Aorta (tissue), 5 donors: ENCODE measurements at regions not wholly inside any gene's neighbourhood (a gene's known extent, or its start where the extent isn't known, plus 50 kb on each side); places are given as distances from the start of the nearest gene placed in this dataset.

Experiments
- ATAC-seq: fragments of 200-7000 bp; cut with Tn5 transposase; one replicate; pipeline ENCODE4 v1.9.1; 2022; ENCODE audit warnings: moderate library complexity; ENCODE audit not compliant: low FRiP score
- DNase-seq, 2 donors: peaks; one replicate each; pipeline ENCODE4 v3.0.0-alpha.2; 2020
- H3K27ac ChIP-seq, 2 donors: one replicate each; pipeline ENCODE4 v1.5.1; 2013; ENCODE audit warnings: low read length in 2 of 2, mild to moderate bottlenecking in 2 of 2, moderate library complexity in 2 of 2, control low read depth in 1 of 2, inconsistent platforms in 1 of 2, low read depth in 1 of 2
- H3K27me3 ChIP-seq, 2 donors: one replicate each; pipeline ENCODE4 v1.6.1; 2013; ENCODE audit warnings: control low read depth in 1 of 2, low read length in 1 of 2, mild to moderate bottlenecking in 1 of 2, moderate library complexity in 1 of 2; ENCODE audit not compliant: insufficient read depth in 2 of 2, control insufficient read depth in 1 of 2
- H3K36me3 ChIP-seq, 2 donors: one replicate each; pipeline ENCODE4 v1.6.1; 2013; ENCODE audit warnings: control low read depth in 1 of 2, low read length in 1 of 2, mild to moderate bottlenecking in 1 of 2; ENCODE audit not compliant: insufficient read depth in 2 of 2, control insufficient read depth in 1 of 2
- H3K4me1 ChIP-seq, 2 donors: one replicate each; pipeline ENCODE4 v1.6.1; 2013; ENCODE audit warnings: low read length in 2 of 2, control low read depth in 1 of 2, mild to moderate bottlenecking in 1 of 2, moderate library complexity in 1 of 2; ENCODE audit not compliant: insufficient read depth in 2 of 2, control insufficient read depth in 1 of 2
- H3K4me3 ChIP-seq, 2 donors: one replicate each; pipeline ENCODE4 v1.5.1; 2013; ENCODE audit warnings: low read length in 2 of 2, control low read depth in 1 of 2, mild to moderate bottlenecking in 1 of 2
- H3K9me3 ChIP-seq: one replicate; pipeline ENCODE4 v1.6.1; 2013; ENCODE audit warnings: mild to moderate bottlenecking, low read length; ENCODE audit not compliant: control insufficient read depth
- WGBS, 2 donors: extraction: QIAGEN DNeasy Blood & Tissue Kit; methylation state at CpG; one replicate each; pipeline ENCODE4 v1.1.7; 2013; 5-methylcytosine and 5-hydroxymethylcytosine counted together
- intact Hi-C, 2 donors: fragments of 100-400 bp; cut with DNase I; formaldehyde crosslinking; loops; one replicate each; pipeline versions ENCODE4 v1.14.2 to v1.15.0; 2022
- donor health status: healthy with polysubstance abuse.
- donor health status: Bipolar disorder and iron deficiency.
- donor health status: DM: no; HTN: no; CAD: no.
- donor health status: DM: no; HTN: no; CAD: no.
- donor health status: DM: yes; HTN: yes; CAD: no.

DNA sequence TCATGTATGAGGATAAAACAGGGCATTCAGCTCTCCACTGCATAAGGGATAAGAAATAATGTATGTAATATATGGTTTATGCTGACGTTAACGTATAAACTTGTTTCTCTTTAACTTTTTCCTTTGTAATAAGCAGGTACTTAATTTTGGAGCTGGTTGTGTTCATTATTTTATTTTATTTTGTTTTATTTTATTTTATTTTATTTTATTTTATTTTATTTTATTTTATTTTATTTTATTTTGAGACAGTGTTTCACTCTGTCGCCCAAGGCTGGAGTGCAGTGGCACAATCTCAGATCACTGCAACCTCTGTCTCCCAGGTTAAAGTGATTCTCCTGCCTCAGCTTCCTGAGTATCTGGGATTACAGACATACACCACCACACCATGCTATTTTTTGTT lies 1932.6 kb upstream of the TENM3 start:
- intact Hi-C loops, result no loop called here
- 93 to 96% methylated on average over 3 of the region's 3 CpGs for WGBS, 2 donors
- ATAC-seq, result no peak

DNA sequence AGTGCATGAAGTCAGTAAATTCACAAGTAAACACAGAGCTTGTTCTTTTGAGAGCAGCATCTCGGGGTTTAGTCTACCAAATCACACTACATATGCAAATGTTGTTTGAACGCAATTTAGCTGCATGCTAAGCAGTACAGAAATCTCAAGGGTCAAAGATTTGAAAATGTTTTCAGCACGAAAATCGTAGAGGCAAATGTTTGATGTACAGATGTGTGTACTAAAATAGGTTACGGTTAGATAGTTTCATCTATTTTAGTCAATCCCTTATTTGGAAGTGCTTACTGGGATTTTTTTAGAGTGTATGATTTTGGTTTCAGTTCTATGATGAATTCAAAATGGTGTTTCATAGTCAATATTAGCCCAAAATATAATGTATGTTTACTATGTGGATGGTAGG lies 1928.2 kb upstream of the TENM3 start:
- no peaks in the 10 kb centered on the region for H3K36me3 ChIP-seq
- intact Hi-C loops, result no loop called here
- H3K27me3 ChIP-seq, result peaks cover 0 to 1% of the 10 kb centered on the region in 2 donors
- H3K4me3 ChIP-seq, result no peak overlapping the region
- DNase-seq (no peak), ATAC-seq (no peak)
- H3K4me1 ChIP-seq, result no peaks in the 10 kb centered on the region
- no peaks in the 10 kb centered on the region for H3K9me3 ChIP-seq
- WGBS, 2 donors, result 43 to 44% methylated on average over 5 of the region's 5 CpGs
- H3K27ac ChIP-seq, result no peak overlapping the region

More for the DNA sequence above, 1932.6 kb upstream of the TENM3 start:
- no peaks in the 10 kb centered on the region for H3K4me1 ChIP-seq
- no peaks in the 10 kb centered on the region for H3K9me3 ChIP-seq
- no peak overlapping the region for H3K27ac ChIP-seq
- H3K4me3 ChIP-seq, result no peak overlapping the region
- DNase-seq, result no peak
- no peaks in the 10 kb centered on the region for H3K36me3 ChIP-seq
- no peaks in the 10 kb centered on the region for H3K27me3 ChIP-seq

DNA sequence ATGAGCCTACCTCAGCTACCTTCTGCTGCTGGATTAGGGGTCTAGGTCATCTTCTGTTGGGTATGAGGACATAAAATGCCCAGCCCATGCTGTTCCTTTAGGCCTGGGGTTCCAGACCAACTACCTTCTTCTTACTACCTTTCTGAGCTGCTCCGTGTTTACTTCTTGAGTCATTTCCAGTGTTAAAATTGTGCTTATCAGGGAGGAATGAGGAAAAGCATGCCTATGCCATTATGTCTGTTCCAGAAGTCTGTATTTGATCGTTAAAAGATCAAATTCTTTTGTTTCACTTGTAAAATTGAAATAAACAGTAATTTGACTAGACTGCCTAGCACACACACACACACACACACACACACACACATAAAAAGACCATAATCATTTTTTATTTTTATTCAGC lies 1912.7 kb upstream of the TENM3 start:
- no peaks in the 10 kb centered on the region for H3K27me3 ChIP-seq
- WGBS, 2 donors, result 6 to 22% methylated on average over 2 of the region's 2 CpGs
- no peaks in the 10 kb centered on the region for H3K36me3 ChIP-seq
- no peak for DNase-seq
- H3K4me3 ChIP-seq, result no peak overlapping the region
- no peak overlapping the region for H3K27ac ChIP-seq
- intact Hi-C loops, result no loop called here
- H3K9me3 ChIP-seq, result no peaks in the 10 kb centered on the region
- no peaks in the 10 kb centered on the region for H3K4me1 ChIP-seq
- no peak for ATAC-seq

DNA sequence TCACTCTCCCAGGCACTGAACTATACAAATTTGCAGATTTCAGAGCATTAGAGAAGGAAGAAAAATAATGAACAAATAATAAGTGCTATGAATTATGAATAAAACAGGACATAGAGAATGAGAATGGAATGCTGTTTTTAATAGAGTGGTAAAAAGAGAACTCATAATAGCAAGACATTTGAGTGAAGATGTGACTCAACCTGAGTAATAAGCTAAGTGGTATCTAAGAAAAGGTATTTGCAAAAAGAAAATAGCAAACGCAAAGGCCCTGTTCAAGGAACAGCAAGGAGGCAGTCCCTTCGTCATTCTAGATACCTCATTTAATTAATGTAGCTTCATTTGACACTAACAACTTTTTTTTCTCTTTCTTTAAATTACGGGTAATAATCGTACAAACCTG lies 1910.0 kb upstream of the TENM3 start:
- Histone ChIP-seq H3K4me3 (no peak overlapping the region), H3K27ac (no peak overlapping the region), H3K36me3 (no peaks in the 10 kb centered on the region), H3K4me1 (no peaks in the 10 kb centered on the region), H3K27me3 (no peaks in the 10 kb centered on the region), H3K9me3 (no peaks in the 10 kb centered on the region)
- intact Hi-C loops, result no loop called here
- ATAC-seq (no peak), DNase-seq (no peak)
- WGBS, 2 donors, result 39 to 68% methylated on average over 4 of the region's 4 CpGs

DNA sequence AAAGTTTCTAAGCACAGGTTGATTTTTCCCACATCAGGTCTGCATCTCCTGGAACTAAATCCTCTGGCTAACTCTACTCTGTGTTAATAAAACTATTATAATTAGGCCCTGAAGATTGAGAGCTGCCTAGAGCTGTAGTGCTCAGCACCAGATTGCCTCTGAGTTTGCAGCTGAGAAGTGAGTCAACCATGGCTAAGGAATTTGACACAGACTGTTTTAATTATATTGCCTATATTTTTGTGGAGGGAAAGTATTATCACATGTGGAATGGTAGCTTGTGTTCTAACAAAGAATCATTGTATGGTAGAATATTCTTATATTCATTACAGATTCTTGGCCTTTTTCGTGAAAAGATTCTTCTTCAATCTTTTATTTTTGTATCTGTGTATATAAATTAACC lies 1907.6 kb upstream of the TENM3 start:
- Histone ChIP-seq H3K4me1 (no peaks in the 10 kb centered on the region), H3K36me3 (no peaks in the 10 kb centered on the region), H3K9me3 (no peaks in the 10 kb centered on the region), H3K27me3 (no peaks in the 10 kb centered on the region), H3K27ac (no peak overlapping the region), H3K4me3 (no peak overlapping the region)
- ATAC-seq (no peak), DNase-seq (no peak)
- intact Hi-C loops, result no loop called here
- 0 to 91% methylated on average over 1 of the region's 1 CpG for WGBS, 2 donors

DNA sequence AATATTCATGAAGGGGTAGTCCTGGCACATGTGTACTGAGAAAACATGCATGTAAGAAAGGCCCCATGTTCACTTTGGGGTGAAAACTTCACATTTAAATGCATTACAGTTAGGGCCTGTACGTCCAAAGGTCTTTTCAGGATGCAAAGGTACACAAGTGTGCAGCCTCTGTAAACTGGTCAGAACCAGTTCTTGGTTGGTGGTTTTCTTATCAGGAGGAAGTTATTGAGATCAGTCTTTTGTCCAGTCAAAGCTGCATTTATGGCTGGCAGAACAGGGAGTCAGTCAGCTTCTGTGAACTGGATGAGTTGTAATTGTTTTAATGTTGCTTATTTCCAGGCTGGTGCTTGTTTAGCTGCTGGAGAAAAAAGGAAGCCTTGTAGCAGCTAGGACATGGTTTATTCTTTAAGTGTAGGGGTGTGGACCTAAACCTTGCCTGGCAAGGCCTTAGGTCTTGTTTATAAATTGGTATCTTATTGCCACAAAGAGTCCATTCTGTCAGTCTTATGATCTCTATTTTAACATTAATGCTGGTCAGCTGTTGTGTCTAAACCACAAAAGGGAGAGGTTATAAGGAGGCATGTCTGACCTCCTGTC lies 1906.6 kb upstream of the TENM3 start:
- DNase-seq (no peak), ATAC-seq (no peak)
- WGBS, 2 donors, result 0 to 91% methylated on average over 1 of the region's 1 CpG
- H3K9me3 ChIP-seq, result no peaks in the 10 kb centered on the region
- H3K27me3 ChIP-seq, result no peaks in the 10 kb centered on the region
- no peak overlapping the region for H3K4me3 ChIP-seq
- no peaks in the 10 kb centered on the region for H3K4me1 ChIP-seq
- intact Hi-C loops, result no loop called here
- no peaks in the 10 kb centered on the region for H3K36me3 ChIP-seq
- no peak overlapping the region for H3K27ac ChIP-seq

DNA sequence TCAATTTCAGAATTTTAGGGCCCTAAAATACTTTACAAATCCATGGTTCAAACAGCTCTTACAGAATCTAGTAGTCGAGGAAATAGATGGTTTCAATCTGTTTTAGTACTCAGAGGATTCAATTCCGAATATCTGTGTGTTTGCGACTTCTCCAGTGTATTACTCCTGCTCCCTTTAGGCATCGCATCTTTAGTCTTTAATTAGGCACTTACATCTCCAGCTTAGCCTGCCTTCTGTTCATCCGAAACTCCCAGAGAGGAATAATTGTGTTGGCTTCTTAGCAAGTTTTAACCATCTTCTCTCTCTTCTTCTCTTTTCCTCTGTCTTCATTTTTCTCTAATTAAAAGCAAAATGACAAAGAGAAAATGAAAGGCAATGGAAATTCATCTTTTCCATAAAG lies 1901.3 kb upstream of the TENM3 start:
- Histone ChIP-seq H3K9me3 (no peaks in the 10 kb centered on the region), H3K4me1 (no peaks in the 10 kb centered on the region), H3K4me3 (no peak overlapping the region), H3K27ac (no peak overlapping the region), H3K27me3 (no peaks in the 10 kb centered on the region), H3K36me3 (no peaks in the 10 kb centered on the region)
- intact Hi-C loops, result no loop called here
- DNase-seq, result no peak
- WGBS, 2 donors, result 90 to 92% methylated on average over 5 of the region's 5 CpGs
- ATAC-seq, result no peak

DNA sequence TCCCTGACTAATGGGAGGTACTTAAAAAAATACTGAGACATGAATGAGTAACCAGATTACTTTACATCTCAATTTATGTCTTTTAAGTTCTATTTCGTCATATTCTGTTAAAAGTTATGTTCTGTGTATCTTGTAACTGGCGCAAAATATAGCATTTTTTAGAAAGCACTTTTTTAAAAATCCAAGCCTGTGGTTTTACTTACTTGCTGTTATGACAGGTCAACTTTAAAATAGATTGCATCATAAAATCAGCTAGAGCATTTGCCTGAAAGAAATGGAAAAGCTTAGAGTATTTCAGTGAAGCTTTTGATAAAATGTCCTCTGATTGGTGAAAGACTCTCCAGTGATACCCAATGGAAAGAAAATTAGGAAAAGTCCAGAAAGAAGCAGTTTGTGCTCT lies 1892.3 kb upstream of the TENM3 start:
- Histone ChIP-seq H3K36me3 (no peaks in the 10 kb centered on the region), H3K9me3 (peaks cover 1% of the 10 kb centered on the region), H3K27me3 (no peaks in the 10 kb centered on the region), H3K4me3 (no peak overlapping the region), H3K4me1 (no peaks in the 10 kb centered on the region), H3K27ac (no peak overlapping the region)
- WGBS, 2 donors, result 34 to 39% methylated on average over 2 of the region's 2 CpGs
- intact Hi-C loops, result no loop called here
- ATAC-seq (no peak), DNase-seq (no peak)

DNA sequence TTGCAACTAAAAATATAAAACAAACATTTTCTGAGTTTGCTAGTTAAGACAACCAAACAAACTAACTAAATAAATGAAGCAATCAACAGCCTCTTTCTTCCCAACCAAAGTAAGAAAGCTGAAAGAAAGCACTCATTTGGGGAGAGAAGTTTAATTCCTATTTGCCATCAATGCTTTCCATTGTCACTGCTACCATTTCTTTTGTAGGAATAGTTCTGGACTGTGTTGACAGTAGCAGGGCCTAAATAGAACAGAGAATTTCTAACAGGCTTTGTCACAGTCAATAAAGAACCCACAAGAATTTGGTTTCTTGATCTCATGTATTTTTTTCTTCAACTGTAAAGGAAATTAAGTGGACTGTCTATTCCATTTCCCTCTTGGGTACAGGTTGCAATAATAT lies 1886.4 kb upstream of the TENM3 start:
- Histone ChIP-seq H3K4me1 (no peaks in the 10 kb centered on the region), H3K4me3 (no peak overlapping the region), H3K36me3 (no peaks in the 10 kb centered on the region), H3K27me3 (no peaks in the 10 kb centered on the region), H3K27ac (no peak overlapping the region), H3K9me3 (peaks cover 1% of the 10 kb centered on the region)
- intact Hi-C loops, result no loop called here
- no peak for ATAC-seq
- DNase-seq, result no peak
